Gastroesophageal sphincter (tissue), 3 donors: ENCODE measurements at regions not wholly inside any gene's neighbourhood (a gene's known extent, or its start where the extent isn't known, plus 50 kb on each side); places are given as distances from the start of the nearest gene placed in this dataset.

Source experiments
- CTCF ChIP-seq, 4 experiments: fragments of 200-600 bp in 2 of 4; fragments of 450-650 bp in 2 of 4; sonication (generic) in 1 of 4; IDR thresholded peaks; one replicate each; pipeline ENCODE4 v1.5.1; 2017 to 2019; ENCODE audit warnings: antibody characterized with exemption in 4 of 4, mild to moderate bottlenecking in 2 of 4, moderate library complexity in 2 of 4
- POLR2A ChIP-seq, 2 donors: fragments of 450-650 bp; IDR thresholded peaks; one replicate each; pipeline ENCODE4 v1.6.1; 2017; ENCODE audit warnings: antibody characterized with exemption in 2 of 2, mild to moderate bottlenecking in 2 of 2, moderate library complexity in 1 of 2
- POLR2AphosphoS5 ChIP-seq: sonication (generic); formaldehyde crosslinking; IDR thresholded peaks from one replicate; pipeline ENCODE4 v1.6.1; 2017; ENCODE audit warnings: antibody characterized with exemption

- TF ChIP-seq CTCF (IDR thresholded peaks at IDR 0.05): no peak
- no peak for TF ChIP-seq POLR2AphosphoS5
- TF ChIP-seq POLR2A (IDR thresholded peaks at IDR 0.05): no peak
Measured at GRCh38 chr12:75862692-75863471, 168.7 kb downstream of the PHLDA1 start.
